Esophagus muscularis mucosa (tissue), 3 donors: ENCODE measurements at regions not wholly inside any gene's neighbourhood (a gene's known extent, or its start where the extent isn't known, plus 50 kb on each side); places are given as distances from the start of the nearest gene placed in this dataset.

Experiments used
- EP300 ChIP-seq: sonication (generic); formaldehyde crosslinking; IDR thresholded peaks from one replicate; pipeline ENCODE4 v1.6.1; 2017; ENCODE audit warnings: antibody characterized with exemption
- TF ChIP-seq, protein P1 (sequence below), 3 experiments: fragments of 200-600 bp in 2 of 3; fragments of 450-650 bp in 1 of 3; sonication (generic) in 2 of 3; IDR thresholded peaks; one replicate each; pipeline ENCODE4 v1.5.1; 2017 to 2019; ENCODE audit warnings: antibody characterized with exemption in 3 of 3, mild to moderate bottlenecking in 2 of 3, moderate library complexity in 1 of 3

DNA sequence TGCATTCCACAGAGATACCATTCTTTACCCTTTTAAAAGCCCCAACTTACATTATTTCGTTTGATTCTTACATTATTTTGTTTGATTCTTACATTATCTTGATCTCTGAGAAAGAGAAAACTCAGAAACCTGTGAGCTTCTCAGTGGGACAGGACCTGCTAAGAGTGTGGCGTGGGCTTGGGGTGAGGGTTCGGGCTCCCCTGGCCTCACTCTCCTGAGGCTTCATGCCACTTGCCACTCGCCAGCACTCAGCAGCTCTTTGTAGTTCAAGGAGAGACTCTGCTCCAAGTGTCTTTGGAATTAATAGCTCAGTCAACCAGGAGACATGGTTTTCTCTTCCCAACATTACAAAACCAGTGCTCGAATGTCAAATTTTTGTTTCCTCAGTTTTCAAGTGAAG lies 132.4 kb upstream of the RGS17 start:
- TF ChIP-seq EP300: no peak
- TF ChIP-seq, protein P1, sequence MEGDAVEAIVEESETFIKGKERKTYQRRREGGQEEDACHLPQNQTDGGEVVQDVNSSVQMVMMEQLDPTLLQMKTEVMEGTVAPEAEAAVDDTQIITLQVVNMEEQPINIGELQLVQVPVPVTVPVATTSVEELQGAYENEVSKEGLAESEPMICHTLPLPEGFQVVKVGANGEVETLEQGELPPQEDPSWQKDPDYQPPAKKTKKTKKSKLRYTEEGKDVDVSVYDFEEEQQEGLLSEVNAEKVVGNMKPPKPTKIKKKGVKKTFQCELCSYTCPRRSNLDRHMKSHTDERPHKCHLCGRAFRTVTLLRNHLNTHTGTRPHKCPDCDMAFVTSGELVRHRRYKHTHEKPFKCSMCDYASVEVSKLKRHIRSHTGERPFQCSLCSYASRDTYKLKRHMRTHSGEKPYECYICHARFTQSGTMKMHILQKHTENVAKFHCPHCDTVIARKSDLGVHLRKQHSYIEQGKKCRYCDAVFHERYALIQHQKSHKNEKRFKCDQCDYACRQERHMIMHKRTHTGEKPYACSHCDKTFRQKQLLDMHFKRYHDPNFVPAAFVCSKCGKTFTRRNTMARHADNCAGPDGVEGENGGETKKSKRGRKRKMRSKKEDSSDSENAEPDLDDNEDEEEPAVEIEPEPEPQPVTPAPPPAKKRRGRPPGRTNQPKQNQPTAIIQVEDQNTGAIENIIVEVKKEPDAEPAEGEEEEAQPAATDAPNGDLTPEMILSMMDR (IDR thresholded peaks at IDR 0.05): no peak
